ENCODE measurements at regions not wholly inside any gene's neighbourhood (a gene's known extent, or its start where the extent isn't known, plus 50 kb on each side); places are given as distances from the start of the nearest gene placed in this dataset.

DNA sequence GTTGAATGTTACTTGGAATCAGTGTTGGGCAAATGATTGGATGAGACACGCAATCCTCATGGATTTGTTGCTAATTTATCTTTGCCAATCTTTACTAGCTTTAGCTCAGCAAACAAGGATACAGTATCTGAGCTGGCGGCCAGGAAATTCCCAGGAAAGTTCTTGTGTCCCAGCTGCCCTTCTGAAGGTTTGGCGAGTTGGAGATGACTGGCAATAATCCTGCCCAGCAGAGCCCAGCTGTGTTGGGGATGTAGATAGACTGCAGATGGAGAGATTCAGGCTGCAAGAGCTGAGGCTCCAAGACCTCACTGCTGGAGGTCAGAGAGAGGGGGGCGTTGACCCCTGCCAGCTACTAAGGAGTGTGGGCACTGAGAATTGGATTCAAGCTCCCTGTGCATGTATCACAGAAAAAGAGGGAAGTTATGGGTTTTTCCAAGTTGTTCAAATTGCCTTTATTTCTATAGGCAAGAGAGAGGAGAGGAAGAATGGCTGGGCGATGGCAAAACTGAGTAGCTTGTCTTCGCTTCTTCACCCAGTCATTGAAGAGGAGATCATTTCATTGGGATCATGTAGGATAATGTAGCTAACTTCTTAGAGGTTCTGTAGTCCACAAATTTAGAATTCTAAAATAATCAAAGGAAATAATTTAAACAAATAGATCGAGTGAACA lies 506.8 kb upstream of the LRATD1 start:
- Histone ChIP-seq H3K9me3 (ENCODE audit: insufficient read depth, low read depth, low read length) (no peaks in the 10 kb centered on the region), H3K27ac (ENCODE audit: low read depth, low read length) (no peak overlapping the region), H3K4me1 (ENCODE audit: insufficient read depth, low read length) (no peaks in the 10 kb centered on the region), H3K4me3 (ENCODE audit: low read length) (no peak overlapping the region), H3K36me3 (ENCODE audit: insufficient read depth, low read length) (no peaks in the 10 kb centered on the region), H3K27me3 (ENCODE audit: insufficient read depth, low read length) (no peaks in the 10 kb centered on the region), H3K9ac (ENCODE audit: low read depth, low read length) (no peak overlapping the region)
- 83% methylated on average over 6 of the region's 7 CpGs for WGBS

DNA sequence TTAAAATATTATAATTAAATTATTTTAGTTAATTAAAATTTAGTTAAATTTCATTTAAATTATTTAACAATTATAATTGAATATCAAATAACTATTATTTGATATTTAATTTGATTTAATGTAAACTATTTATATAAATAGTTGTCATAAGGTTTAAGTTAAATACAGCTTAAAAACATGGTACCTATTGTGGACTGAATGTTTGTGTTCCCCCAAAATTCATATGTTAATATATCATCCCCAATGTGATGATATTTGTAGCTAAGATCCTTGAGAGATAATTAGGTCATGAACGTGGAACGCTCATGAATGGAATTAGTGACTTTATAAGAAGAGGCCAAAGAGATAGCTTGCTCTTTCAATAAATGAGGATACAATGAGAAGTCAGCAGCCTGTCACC lies 505.7 kb upstream of the LRATD1 start:
- Histone ChIP-seq H3K36me3 (ENCODE audit: insufficient read depth, low read length) (no peaks in the 10 kb centered on the region), H3K4me1 (ENCODE audit: insufficient read depth, low read length) (no peaks in the 10 kb centered on the region), H3K9ac (ENCODE audit: low read depth, low read length) (no peak overlapping the region), H3K27ac (ENCODE audit: low read depth, low read length) (no peak overlapping the region), H3K4me3 (ENCODE audit: low read length) (no peak overlapping the region), H3K9me3 (ENCODE audit: insufficient read depth, low read depth, low read length) (no peaks in the 10 kb centered on the region), H3K27me3 (ENCODE audit: insufficient read depth, low read length) (no peaks in the 10 kb centered on the region)
- 100% methylated on average over 2 of the region's 2 CpGs for WGBS

DNA sequence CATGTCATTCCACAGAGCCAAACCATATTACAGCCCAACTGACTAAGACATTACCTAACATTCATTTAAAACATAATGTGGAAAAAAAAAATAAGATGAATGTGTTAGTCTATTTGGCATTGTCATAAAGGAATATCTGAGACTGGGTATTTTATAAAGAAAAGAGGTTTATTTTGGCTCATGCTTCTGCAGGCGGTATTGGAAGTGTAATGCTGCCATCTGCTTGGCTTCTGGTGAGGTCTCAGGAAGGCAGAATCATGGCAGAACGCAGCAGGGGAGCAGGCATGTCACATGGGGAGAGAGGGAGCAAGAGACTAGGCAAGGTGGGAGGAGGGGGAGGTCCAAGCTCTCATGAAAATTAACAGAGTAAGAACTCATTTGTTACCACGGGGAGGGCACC lies 504.8 kb upstream of the LRATD1 start:
- 87% methylated on average over 3 of the region's 3 CpGs for WGBS
- no peaks in the 10 kb centered on the region for H3K4me1 ChIP-seq (ENCODE audit: insufficient read depth, low read length)
- H3K36me3 ChIP-seq (ENCODE audit: insufficient read depth, low read length), result no peaks in the 10 kb centered on the region
- no peaks in the 10 kb centered on the region for H3K27me3 ChIP-seq (ENCODE audit: insufficient read depth, low read length)
- no peak overlapping the region for H3K9ac ChIP-seq (ENCODE audit: low read depth, low read length)
- H3K9me3 ChIP-seq (ENCODE audit: insufficient read depth, low read depth, low read length), result no peaks in the 10 kb centered on the region
- H3K4me3 ChIP-seq (ENCODE audit: low read length), result no peak overlapping the region
- H3K27ac ChIP-seq (ENCODE audit: low read depth, low read length), result no peak overlapping the region

DNA sequence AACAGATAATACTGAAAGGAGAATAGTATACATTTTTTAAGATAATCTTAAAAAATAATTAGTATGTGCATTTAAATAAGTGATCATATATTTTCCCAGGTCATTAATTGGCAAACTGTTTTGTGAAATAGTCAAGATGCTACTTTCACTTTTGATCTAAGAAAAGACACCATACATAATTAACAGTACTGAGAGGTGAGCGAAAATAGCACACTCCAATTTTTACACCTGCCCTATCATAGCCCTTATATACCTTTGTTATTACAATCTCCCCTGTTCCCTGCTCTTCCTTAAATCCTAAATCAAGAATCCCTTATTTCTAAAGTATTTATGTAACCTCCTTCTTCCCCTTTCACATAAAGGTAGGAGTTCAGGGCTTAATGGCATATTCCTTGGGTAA lies 500.1 kb upstream of the LRATD1 start:
- H3K36me3 ChIP-seq (ENCODE audit: insufficient read depth, low read length), result no peaks in the 10 kb centered on the region
- H3K4me3 ChIP-seq (ENCODE audit: low read length), result no peak overlapping the region
- no peak overlapping the region for H3K9ac ChIP-seq (ENCODE audit: low read depth, low read length)
- whole genome bisulfite sequencing, result 97% methylated on average over 1 of the region's 1 CpG
- no peak overlapping the region for H3K27ac ChIP-seq (ENCODE audit: low read depth, low read length)
- H3K9me3 ChIP-seq (ENCODE audit: insufficient read depth, low read depth, low read length), result no peaks in the 10 kb centered on the region
- H3K4me1 ChIP-seq (ENCODE audit: insufficient read depth, low read length), result no peaks in the 10 kb centered on the region
- no peaks in the 10 kb centered on the region for H3K27me3 ChIP-seq (ENCODE audit: insufficient read depth, low read length)

DNA sequence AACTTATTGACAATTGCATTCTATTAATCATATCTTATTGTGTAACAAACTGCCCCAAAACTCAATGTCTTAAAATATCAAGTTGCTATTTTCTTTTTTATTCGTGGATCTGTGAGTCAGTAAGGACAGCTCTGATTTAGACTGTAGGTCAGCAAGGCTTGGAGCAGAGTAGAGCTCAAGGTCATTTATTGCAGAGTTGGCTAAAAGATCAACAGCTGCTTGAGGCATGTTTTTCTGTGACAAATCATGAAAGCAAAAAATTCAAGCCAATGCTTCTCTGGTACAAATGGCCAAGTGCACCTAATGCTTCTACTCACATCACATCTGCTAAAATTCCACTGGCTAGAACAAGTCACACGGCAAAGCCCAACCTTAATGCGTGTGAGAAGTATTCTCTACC lies 497.7 kb upstream of the LRATD1 start:
- H3K36me3 ChIP-seq (ENCODE audit: insufficient read depth, low read length), result no peaks in the 10 kb centered on the region
- H3K4me1 ChIP-seq (ENCODE audit: insufficient read depth, low read length), result no peaks in the 10 kb centered on the region
- no peaks in the 10 kb centered on the region for H3K9me3 ChIP-seq (ENCODE audit: insufficient read depth, low read depth, low read length)
- H3K4me3 ChIP-seq (ENCODE audit: low read length), result no peak overlapping the region
- no peak overlapping the region for H3K27ac ChIP-seq (ENCODE audit: low read depth, low read length)
- WGBS, result 88% methylated on average over 1 of the region's 3 CpGs
- H3K27me3 ChIP-seq (ENCODE audit: insufficient read depth, low read length), result no peaks in the 10 kb centered on the region
- H3K9ac ChIP-seq (ENCODE audit: low read depth, low read length), result no peak overlapping the region

DNA sequence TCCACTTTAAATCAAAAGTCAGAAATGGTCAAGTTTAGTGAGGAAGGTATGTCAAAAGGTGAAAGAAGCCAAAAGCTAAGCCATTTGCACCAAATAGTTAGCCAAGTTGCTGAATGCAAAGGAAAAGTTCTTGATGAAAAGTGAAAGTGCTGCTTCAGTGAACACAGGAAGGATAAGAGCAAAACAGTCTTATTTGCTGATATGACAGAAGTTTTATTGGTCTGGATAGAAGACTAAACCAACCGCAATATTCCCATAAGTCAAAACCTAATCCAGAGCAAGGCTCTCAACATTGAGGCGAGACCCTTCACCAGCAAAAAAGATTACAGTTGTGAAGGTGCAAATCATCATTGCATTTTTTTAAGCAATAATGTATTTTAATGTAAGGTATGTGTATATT lies 496.5 kb upstream of the LRATD1 start:
- H3K9ac ChIP-seq (ENCODE audit: low read depth, low read length), result no peak overlapping the region
- no peaks in the 10 kb centered on the region for H3K36me3 ChIP-seq (ENCODE audit: insufficient read depth, low read length)
- peaks cover 6% of the 10 kb centered on the region; the same call in 1 of the 2 replicates for H3K4me1 ChIP-seq (ENCODE audit: insufficient read depth, low read length)
- H3K27me3 ChIP-seq (ENCODE audit: insufficient read depth, low read length), result no peaks in the 10 kb centered on the region
- WGBS, result 80% methylated on average over 2 of the region's 2 CpGs
- H3K4me3 ChIP-seq (ENCODE audit: low read length), result no peak overlapping the region
- no peak overlapping the region for H3K27ac ChIP-seq (ENCODE audit: low read depth, low read length)
- no peaks in the 10 kb centered on the region for H3K9me3 ChIP-seq (ENCODE audit: insufficient read depth, low read depth, low read length)

DNA sequence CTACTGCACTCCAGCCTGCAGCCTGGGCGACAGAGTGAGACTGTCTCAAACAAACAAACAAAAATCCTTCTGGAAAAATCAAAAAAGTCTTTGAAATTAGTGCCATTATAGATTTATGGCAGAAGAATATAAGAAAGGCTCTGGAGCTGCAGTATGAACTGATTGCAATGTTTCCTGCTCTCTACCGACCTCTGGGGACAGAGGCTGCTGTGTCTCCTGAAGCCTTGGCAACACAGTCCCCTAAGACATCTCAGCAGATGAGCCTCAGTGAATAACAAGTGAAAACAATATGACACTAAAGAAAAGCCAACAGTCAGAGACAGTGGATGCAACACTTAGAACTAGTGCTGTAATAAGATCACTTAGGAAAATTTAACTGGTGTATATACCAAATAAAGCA lies 494.9 kb upstream of the LRATD1 start:
- H3K36me3 ChIP-seq (ENCODE audit: insufficient read depth, low read length), result no peaks in the 10 kb centered on the region
- H3K4me3 ChIP-seq (ENCODE audit: low read length), result no peak overlapping the region
- peaks cover 6% of the 10 kb centered on the region; the same call in 1 of the 2 replicates for H3K4me1 ChIP-seq (ENCODE audit: insufficient read depth, low read length)
- H3K27me3 ChIP-seq (ENCODE audit: insufficient read depth, low read length), result no peaks in the 10 kb centered on the region
- WGBS, result 73% methylated on average over 2 of the region's 2 CpGs
- H3K9ac ChIP-seq (ENCODE audit: low read depth, low read length), result no peak overlapping the region
- H3K9me3 ChIP-seq (ENCODE audit: insufficient read depth, low read depth, low read length), result no peaks in the 10 kb centered on the region
- H3K27ac ChIP-seq (ENCODE audit: low read depth, low read length), result no peak overlapping the region

DNA sequence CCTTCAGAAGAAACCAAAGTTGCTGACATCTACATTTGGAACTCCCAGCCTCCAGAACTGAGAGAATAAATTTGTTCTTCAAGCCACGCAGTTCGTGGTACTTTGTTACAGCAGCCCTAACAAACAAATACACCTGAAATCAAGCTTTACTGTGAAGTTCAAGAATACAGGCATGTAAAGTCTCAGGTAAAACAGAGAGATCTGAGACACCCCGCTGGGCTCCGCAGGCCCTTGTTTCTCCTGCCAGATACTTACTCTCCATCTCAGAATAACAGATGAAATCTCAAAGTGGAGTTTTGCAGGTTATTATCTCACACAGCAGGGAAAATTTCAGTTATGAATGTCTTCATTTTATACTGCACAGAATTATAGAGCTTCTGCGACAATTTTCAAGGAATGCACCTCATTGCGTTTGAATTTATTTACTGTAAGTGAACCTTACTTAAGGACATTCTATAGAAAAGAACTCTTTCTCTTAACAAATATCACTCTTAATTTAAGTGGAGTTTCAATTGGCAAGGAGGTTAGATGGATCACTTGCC lies 492.4 kb upstream of the LRATD1 start:
- no peaks in the 10 kb centered on the region for H3K27me3 ChIP-seq (ENCODE audit: insufficient read depth, low read length)
- H3K9me3 ChIP-seq (ENCODE audit: insufficient read depth, low read depth, low read length), result no peaks in the 10 kb centered on the region
- H3K4me1 ChIP-seq (ENCODE audit: insufficient read depth, low read length), result peaks cover 6% of the 10 kb centered on the region; the same call in 1 of the 2 replicates
- no peak overlapping the region for H3K4me3 ChIP-seq (ENCODE audit: low read length)
- WGBS, result 88% methylated on average over 5 of the region's 6 CpGs
- no peak overlapping the region for H3K27ac ChIP-seq (ENCODE audit: low read depth, low read length)
- no peaks in the 10 kb centered on the region for H3K36me3 ChIP-seq (ENCODE audit: insufficient read depth, low read length)
- H3K9ac ChIP-seq (ENCODE audit: low read depth, low read length), result no peak overlapping the region

DNA sequence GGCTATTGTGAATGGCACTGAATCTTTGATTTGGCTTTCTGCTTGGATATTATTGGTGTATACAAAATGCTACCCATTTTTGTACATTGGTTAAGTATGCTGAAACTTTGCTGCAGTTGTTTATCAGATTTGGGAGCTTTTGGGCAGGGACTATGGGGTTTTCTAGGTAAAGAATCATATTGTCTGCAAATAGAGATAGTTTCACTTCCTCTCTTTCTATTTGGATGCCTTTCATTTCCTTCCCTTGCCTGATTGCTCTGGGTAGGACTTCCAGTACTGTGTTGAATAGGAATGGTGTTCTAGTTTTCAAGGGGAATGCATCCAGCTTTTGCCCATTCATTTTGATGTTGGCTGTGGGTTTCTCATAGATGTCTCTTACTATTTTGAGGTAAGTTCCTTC lies 489.1 kb upstream of the LRATD1 start:
- Histone ChIP-seq H3K36me3 (ENCODE audit: insufficient read depth, low read length) (no peaks in the 10 kb centered on the region), H3K27me3 (ENCODE audit: insufficient read depth, low read length) (no peaks in the 10 kb centered on the region), H3K9me3 (ENCODE audit: insufficient read depth, low read depth, low read length) (no peaks in the 10 kb centered on the region), H3K27ac (ENCODE audit: low read depth, low read length) (no peak overlapping the region), H3K9ac (ENCODE audit: low read depth, low read length) (no peak overlapping the region), H3K4me3 (ENCODE audit: low read length) (no peak overlapping the region), H3K4me1 (ENCODE audit: insufficient read depth, low read length) (peaks cover 6% of the 10 kb centered on the region; the same call in 1 of the 2 replicates)

DNA sequence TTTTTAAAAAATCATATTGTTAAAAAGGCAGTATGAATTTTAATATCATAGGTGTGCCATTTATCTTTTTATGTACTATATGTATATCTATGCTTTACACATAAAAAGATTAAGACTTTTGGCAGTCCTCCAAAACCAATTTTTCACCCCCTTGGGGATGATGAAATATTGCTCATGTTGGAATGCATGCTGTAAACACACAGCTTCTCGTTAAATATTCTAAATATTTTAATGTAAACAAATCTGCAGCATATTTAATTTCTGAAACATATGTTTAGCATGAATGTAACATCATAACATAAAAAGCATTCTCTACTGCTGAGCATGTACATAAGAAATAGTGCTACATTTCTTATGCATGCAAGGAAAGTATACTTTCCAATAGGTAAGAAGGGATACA lies 484.3 kb upstream of the LRATD1 start:
- H3K4me3 ChIP-seq (ENCODE audit: low read length), result no peak overlapping the region
- no peak overlapping the region for H3K27ac ChIP-seq (ENCODE audit: low read depth, low read length)
- no peaks in the 10 kb centered on the region for H3K4me1 ChIP-seq (ENCODE audit: insufficient read depth, low read length)
- H3K9ac ChIP-seq (ENCODE audit: low read depth, low read length), result no peak overlapping the region
- H3K9me3 ChIP-seq (ENCODE audit: insufficient read depth, low read depth, low read length), result no peaks in the 10 kb centered on the region
- no peaks in the 10 kb centered on the region for H3K27me3 ChIP-seq (ENCODE audit: insufficient read depth, low read length)
- H3K36me3 ChIP-seq (ENCODE audit: insufficient read depth, low read length), result no peaks in the 10 kb centered on the region
- no CpG with 5 or more reads among the region's 1 CpG for WGBS

DNA sequence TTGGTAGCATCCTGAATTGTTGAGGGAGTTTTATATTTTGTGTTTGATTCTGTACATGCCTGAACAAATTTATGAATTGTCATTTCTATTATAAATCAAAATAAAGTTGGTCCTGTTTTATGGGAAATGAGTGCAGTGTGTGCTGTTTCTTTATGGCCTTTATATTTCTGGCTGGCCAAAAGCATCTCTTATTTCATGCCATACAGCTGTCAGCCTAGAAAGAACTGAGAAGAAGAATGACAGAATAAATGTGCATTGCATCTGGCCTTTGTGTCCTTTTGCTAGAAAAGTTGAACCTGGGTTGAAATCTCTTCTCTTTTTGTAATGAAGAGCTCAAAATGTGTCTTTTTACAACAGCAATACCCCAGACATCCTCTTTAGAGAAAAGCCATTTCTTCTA lies 474.7 kb upstream of the LRATD1 start:
- no peaks in the 10 kb centered on the region for H3K4me1 ChIP-seq (ENCODE audit: insufficient read depth, low read length)
- H3K9ac ChIP-seq (ENCODE audit: low read depth, low read length), result no peak overlapping the region
- H3K36me3 ChIP-seq (ENCODE audit: insufficient read depth, low read length), result no peaks in the 10 kb centered on the region
- H3K27ac ChIP-seq (ENCODE audit: low read depth, low read length), result no peak overlapping the region
- no peak overlapping the region for H3K4me3 ChIP-seq (ENCODE audit: low read length)
- no peaks in the 10 kb centered on the region for H3K27me3 ChIP-seq (ENCODE audit: insufficient read depth, low read length)
- no peaks in the 10 kb centered on the region for H3K9me3 ChIP-seq (ENCODE audit: insufficient read depth, low read depth, low read length)

DNA sequence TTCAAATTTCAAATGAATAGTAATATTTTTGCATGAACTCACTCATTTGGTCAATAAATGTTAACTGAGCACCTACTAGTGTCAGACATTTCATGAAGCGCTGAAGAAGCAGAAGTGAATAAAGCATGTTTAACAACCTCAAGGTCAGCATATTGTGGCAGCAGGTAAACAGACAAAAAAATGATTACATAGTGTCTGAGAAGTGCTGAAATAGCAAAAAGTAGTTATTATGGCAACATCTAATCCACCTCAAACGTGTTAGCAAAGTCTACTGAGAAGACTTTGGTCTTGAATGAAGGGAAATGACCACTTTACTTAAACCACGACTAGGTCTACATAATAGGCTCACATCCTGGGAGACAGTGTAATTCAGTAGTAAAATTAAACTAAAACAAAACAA lies 452.2 kb upstream of the LRATD1 start:
- no peaks in the 10 kb centered on the region for H3K36me3 ChIP-seq (ENCODE audit: insufficient read depth, low read length)
- no peaks in the 10 kb centered on the region for H3K27me3 ChIP-seq (ENCODE audit: insufficient read depth, low read length)
- H3K4me1 ChIP-seq (ENCODE audit: insufficient read depth, low read length), result no peaks in the 10 kb centered on the region
- H3K9me3 ChIP-seq (ENCODE audit: insufficient read depth, low read depth, low read length), result no peaks in the 10 kb centered on the region; the same call in 1 of the 2 replicates
- no peak overlapping the region for H3K9ac ChIP-seq (ENCODE audit: low read depth, low read length)
- no peak overlapping the region for H3K4me3 ChIP-seq (ENCODE audit: low read length)
- WGBS, result 88% methylated on average over 2 of the region's 3 CpGs
- no peak overlapping the region for H3K27ac ChIP-seq (ENCODE audit: low read depth, low read length)

Measured in HUES64 (cell line).